HUES48 (cell line): ENCODE measurements at regions not wholly inside any gene's neighbourhood (a gene's known extent, or its start where the extent isn't known, plus 50 kb on each side); places are given as distances from the start of the nearest gene placed in this dataset.
"Not testable (repeated sequence)": the region's sequence is repeated elsewhere in the genome, so short reads cannot be mapped to it uniquely, and the experiment has no call there.

Experiments used
- H3K27ac ChIP-seq: one replicate; pipeline ENCODE4 v1.7.0; 2013; ENCODE audit warnings: low read depth, low read length, inconsistent platforms
- H3K27me3 ChIP-seq: 2 replicates; pipeline ENCODE4 v1.6.1; 2013; ENCODE audit warnings: mild to moderate bottlenecking, low read length; ENCODE audit not compliant: control insufficient read depth, insufficient read depth
- H3K36me3 ChIP-seq: 2 replicates; pipeline ENCODE4 v1.6.1; 2013; ENCODE audit warnings: low read length; ENCODE audit not compliant: control insufficient read depth, insufficient read depth
- H3K4me1 ChIP-seq: 2 replicates; pipeline ENCODE4 v1.6.1; 2013; ENCODE audit warnings: mild to moderate bottlenecking, low read length; ENCODE audit not compliant: control insufficient read depth, insufficient read depth
- H3K4me3 ChIP-seq: 2 replicates; pipeline ENCODE4 v1.5.1; 2013; ENCODE audit warnings: mild to moderate bottlenecking, low read depth, low read length
- H3K9ac ChIP-seq: 2 replicates; pipeline ENCODE4 v1.6.1; 2013; ENCODE audit warnings: mild to moderate bottlenecking, low read depth, low read length, moderate library complexity
- H3K9me3 ChIP-seq: 2 replicates; pipeline ENCODE4 v1.6.1; 2013; ENCODE audit warnings: low read length; ENCODE audit not compliant: control insufficient read depth, insufficient read depth

GRCh38 chr16:11418506-11418905 is 73.2 kb downstream of the RMI2 start:
- H3K27me3 ChIP-seq: no peaks in the 10 kb centered on the region
- no peak overlapping the region for H3K4me3 ChIP-seq
- H3K36me3 ChIP-seq: no peaks in the 10 kb centered on the region
- no peak overlapping the region for H3K9ac ChIP-seq
- peaks cover 4% of the 10 kb centered on the region; the same call in 1 of the 2 replicates for H3K4me1 ChIP-seq
- no peaks in the 10 kb centered on the region for H3K9me3 ChIP-seq
- H3K27ac ChIP-seq: no peak overlapping the region

GRCh38 chr16:11420067-11420466 is 74.8 kb downstream of the RMI2 start:
- H3K27ac ChIP-seq, H3K9ac ChIP-seq, H3K27me3 ChIP-seq, H3K9me3 ChIP-seq, H3K36me3 ChIP-seq, H3K4me1 ChIP-seq, H3K4me3 ChIP-seq: not testable (repeated sequence)

- no peaks in the 10 kb centered on the region for H3K36me3 ChIP-seq
- no peak overlapping the region for H3K4me3 ChIP-seq
- no peaks in the 10 kb centered on the region for H3K4me1 ChIP-seq
- H3K27ac ChIP-seq: no peak overlapping the region
- no peak overlapping the region for H3K9ac ChIP-seq
- no peaks in the 10 kb centered on the region for H3K27me3 ChIP-seq
- H3K9me3 ChIP-seq: no peaks in the 10 kb centered on the region
Observed at GRCh38 chr16:11420895-11421294, 75.6 kb downstream of the RMI2 start.

GRCh38 chr16:11422381-11423314 is 77.4 kb downstream of the RMI2 start:
- H3K9ac ChIP-seq: no peak overlapping the region
- no peak overlapping the region for H3K27ac ChIP-seq
- peaks cover 1% of the 10 kb centered on the region; the same call in 1 of the 2 replicates for H3K4me1 ChIP-seq
- no peaks in the 10 kb centered on the region for H3K9me3 ChIP-seq
- no peak overlapping the region for H3K4me3 ChIP-seq
- no peaks in the 10 kb centered on the region for H3K36me3 ChIP-seq
- H3K27me3 ChIP-seq: no peaks in the 10 kb centered on the region

- peaks cover 5% of the 10 kb centered on the region; the same call in 1 of the 2 replicates for H3K4me1 ChIP-seq
- no peak overlapping the region for H3K4me3 ChIP-seq
- H3K9me3 ChIP-seq: no peaks in the 10 kb centered on the region
- no peak overlapping the region for H3K9ac ChIP-seq
- H3K36me3 ChIP-seq: no peaks in the 10 kb centered on the region
- no peak overlapping the region for H3K27ac ChIP-seq
- no peaks in the 10 kb centered on the region for H3K27me3 ChIP-seq
Observed at GRCh38 chr16:11423315-11424117, 78.3 kb downstream of the RMI2 start.

- Histone ChIP-seq H3K4me1 (peaks cover 5% of the 10 kb centered on the region; the same call in 1 of the 2 replicates), H3K36me3 (no peaks in the 10 kb centered on the region)
Observed at GRCh38 chr16:11424118-11424460, 78.8 kb downstream of the RMI2 start.

GRCh38 chr16:11425140-11425539 is 79.9 kb downstream of the RMI2 start:
- Histone ChIP-seq H3K36me3 (no peaks in the 10 kb centered on the region), H3K9me3 (no peaks in the 10 kb centered on the region), H3K9ac (no peak overlapping the region), H3K27me3 (no peaks in the 10 kb centered on the region), H3K4me3 (no peak overlapping the region), H3K4me1 (peaks cover 5% of the 10 kb centered on the region; the same call in 1 of the 2 replicates), H3K27ac (no peak overlapping the region)

More at GRCh38 chr16:11424118-11424460, 78.8 kb downstream of the RMI2 start:
- Histone ChIP-seq H3K9ac (no peak overlapping the region), H3K27me3 (no peaks in the 10 kb centered on the region), H3K4me3 (no peak overlapping the region), H3K27ac (no peak overlapping the region), H3K9me3 (no peaks in the 10 kb centered on the region)

GRCh38 chr16:11428623-11428953 is 83.3 kb downstream of the RMI2 start:
- Histone ChIP-seq H3K9ac (no peak overlapping the region), H3K4me3 (no peak overlapping the region), H3K4me1 (peaks cover 5% of the 10 kb centered on the region; the same call in 1 of the 2 replicates), H3K27ac (no peak overlapping the region), H3K9me3 (no peaks in the 10 kb centered on the region), H3K36me3 (no peaks in the 10 kb centered on the region), H3K27me3 (no peaks in the 10 kb centered on the region)

- Histone ChIP-seq H3K9ac (no peak overlapping the region), H3K4me3 (no peak overlapping the region)
Observed at GRCh38 chr16:11429123-11429522, 83.9 kb downstream of the RMI2 start.

GRCh38 chr16:11429823-11430222 is 84.6 kb downstream of the RMI2 start:
- no peak overlapping the region for H3K9ac ChIP-seq
- no peaks in the 10 kb centered on the region for H3K36me3 ChIP-seq
- H3K4me3 ChIP-seq: no peak overlapping the region
- no peaks in the 10 kb centered on the region for H3K9me3 ChIP-seq
- H3K4me1 ChIP-seq: peaks cover 5% of the 10 kb centered on the region; the same call in 1 of the 2 replicates
- no peak overlapping the region for H3K27ac ChIP-seq
- no peaks in the 10 kb centered on the region for H3K27me3 ChIP-seq

More at GRCh38 chr16:11429123-11429522, 83.9 kb downstream of the RMI2 start:
- Histone ChIP-seq H3K27me3 (no peaks in the 10 kb centered on the region), H3K36me3 (no peaks in the 10 kb centered on the region), H3K9me3 (no peaks in the 10 kb centered on the region), H3K27ac (no peak overlapping the region), H3K4me1 (peaks cover 5% of the 10 kb centered on the region; the same call in 1 of the 2 replicates)
